Type B pancreatic cell (in vitro differentiated cells): ENCODE measurements at regions not wholly inside any gene's neighbourhood (a gene's known extent, or its start where the extent isn't known, plus 50 kb on each side); places are given as distances from the start of the nearest gene placed in this dataset.

Experiments used
- DNase-seq: peaks from one replicate; pipeline ENCODE4 v3.0.0; 2021; ENCODE audit warnings: mixed read lengths; ENCODE audit not compliant: unreplicated experiment; ENCODE audit errors: extremely low spot score
- H3K27ac Mint-ChIP-seq: 2 replicates; pipeline ENCODE4 v1.8.0; 2021; ENCODE audit warnings: mild to moderate bottlenecking, mixed read lengths
- H3K27me3 Mint-ChIP-seq: 2 replicates; pipeline ENCODE4 v1.8.0; 2021; ENCODE audit warnings: mixed read lengths
- H3K36me3 Mint-ChIP-seq: 2 replicates; pipeline ENCODE4 v1.8.0; 2021; ENCODE audit warnings: mixed read lengths
- H3K4me1 Mint-ChIP-seq: one replicate; pipeline ENCODE4 v1.8.0; 2021; ENCODE audit warnings: mixed read lengths; ENCODE audit not compliant: unreplicated experiment
- H3K4me3 Mint-ChIP-seq: 2 replicates; pipeline ENCODE4 v1.8.0; 2021; ENCODE audit warnings: mild to moderate bottlenecking, mixed read lengths
- H3K9me3 Mint-ChIP-seq: 2 replicates; pipeline ENCODE4 v1.8.0; 2021; ENCODE audit warnings: mixed read lengths
- TF ChIP-seq, protein P1 (sequence below): fragments of 200-600 bp; sonication (generic); conservative IDR thresholded peaks from 2 replicates; pipeline ENCODE4 v1.5.0; 2021; ENCODE audit warnings: antibody characterized with exemption, mild to moderate bottlenecking

DNA sequence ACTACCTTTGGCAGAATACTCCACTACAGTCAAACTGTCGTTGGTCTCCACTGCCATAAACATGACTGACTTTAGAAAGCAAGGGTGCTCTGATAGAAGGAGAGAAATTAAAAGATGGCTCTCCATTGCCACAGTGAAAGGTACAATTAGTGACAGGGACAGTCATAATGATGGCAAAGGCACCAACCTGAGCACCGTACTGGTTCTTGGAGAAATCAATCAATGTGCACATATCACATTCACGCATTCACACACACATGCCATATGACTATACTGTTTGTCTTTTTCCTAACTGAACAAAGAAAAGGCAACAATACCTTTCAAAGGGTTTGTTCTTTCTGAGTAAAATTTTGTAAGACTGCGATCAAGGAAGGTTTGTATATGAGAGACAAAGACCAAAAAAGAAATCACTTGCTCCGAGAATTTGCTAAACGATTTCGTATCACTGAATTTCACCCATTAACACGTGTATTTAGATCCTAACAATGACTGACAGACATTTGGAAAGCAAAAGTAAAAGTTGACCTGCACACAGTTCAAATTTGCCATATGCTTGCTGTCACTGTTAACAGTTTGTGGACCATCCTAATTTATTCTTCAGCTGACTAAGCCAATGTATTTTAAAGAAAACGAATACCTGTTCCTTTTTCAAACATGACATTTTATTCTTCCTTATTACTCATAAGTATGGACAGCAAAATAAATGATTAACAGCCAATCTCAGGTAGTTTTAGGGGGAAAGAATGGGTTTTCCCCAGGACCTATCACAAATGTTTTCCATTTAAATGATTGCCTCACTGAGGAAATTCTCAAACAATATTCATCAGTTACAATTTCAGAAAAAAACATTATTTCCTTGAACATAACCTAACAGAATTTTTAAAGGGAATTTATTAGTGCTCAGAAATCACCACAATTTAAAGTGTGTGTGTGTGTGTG lies 644.4 kb downstream of the ZEB2 start:
- H3K36me3 Mint-ChIP-seq = no peaks in the 10 kb centered on the region
- TF ChIP-seq, protein P1, sequence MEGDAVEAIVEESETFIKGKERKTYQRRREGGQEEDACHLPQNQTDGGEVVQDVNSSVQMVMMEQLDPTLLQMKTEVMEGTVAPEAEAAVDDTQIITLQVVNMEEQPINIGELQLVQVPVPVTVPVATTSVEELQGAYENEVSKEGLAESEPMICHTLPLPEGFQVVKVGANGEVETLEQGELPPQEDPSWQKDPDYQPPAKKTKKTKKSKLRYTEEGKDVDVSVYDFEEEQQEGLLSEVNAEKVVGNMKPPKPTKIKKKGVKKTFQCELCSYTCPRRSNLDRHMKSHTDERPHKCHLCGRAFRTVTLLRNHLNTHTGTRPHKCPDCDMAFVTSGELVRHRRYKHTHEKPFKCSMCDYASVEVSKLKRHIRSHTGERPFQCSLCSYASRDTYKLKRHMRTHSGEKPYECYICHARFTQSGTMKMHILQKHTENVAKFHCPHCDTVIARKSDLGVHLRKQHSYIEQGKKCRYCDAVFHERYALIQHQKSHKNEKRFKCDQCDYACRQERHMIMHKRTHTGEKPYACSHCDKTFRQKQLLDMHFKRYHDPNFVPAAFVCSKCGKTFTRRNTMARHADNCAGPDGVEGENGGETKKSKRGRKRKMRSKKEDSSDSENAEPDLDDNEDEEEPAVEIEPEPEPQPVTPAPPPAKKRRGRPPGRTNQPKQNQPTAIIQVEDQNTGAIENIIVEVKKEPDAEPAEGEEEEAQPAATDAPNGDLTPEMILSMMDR = no peak
- H3K27me3 Mint-ChIP-seq = no peaks in the 10 kb centered on the region
- peaks cover 17% of the 10 kb centered on the region for H3K9me3 Mint-ChIP-seq
- peaks cover 7% of the 10 kb centered on the region for H3K4me1 Mint-ChIP-seq
- H3K4me3 Mint-ChIP-seq = no peak overlapping the region
- H3K27ac Mint-ChIP-seq = no peak overlapping the region
- no peak for DNase-seq

DNA sequence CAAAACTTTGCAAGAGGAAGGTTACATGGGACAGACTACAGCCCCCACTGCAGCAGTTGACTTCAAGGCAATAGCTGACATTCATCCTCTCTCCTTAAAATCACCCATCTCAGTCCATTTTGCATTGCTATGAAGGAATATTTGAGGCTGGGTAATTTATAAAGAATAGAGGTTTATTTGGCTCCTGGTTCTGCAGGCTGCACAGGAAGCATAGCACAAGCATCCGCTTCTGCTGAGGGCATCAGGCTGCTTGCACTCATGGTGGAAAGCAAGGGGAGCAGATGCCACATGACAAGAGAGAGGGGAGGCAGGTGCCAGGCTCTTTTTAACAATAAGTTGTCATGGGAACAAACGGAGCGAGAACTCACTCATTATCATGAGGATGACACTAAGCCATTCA lies 646.0 kb downstream of the ZEB2 start:
- no peaks in the 10 kb centered on the region for H3K36me3 Mint-ChIP-seq
- H3K4me3 Mint-ChIP-seq = no peak overlapping the region
- no peaks in the 10 kb centered on the region for H3K27me3 Mint-ChIP-seq
- DNase-seq = no peak
- peaks cover 7% of the 10 kb centered on the region for H3K4me1 Mint-ChIP-seq
- peaks cover 20% of the 10 kb centered on the region for H3K9me3 Mint-ChIP-seq
- TF ChIP-seq, protein P1 = no peak
- H3K27ac Mint-ChIP-seq = no peak overlapping the region

GRCh38 chr2:143870696-143871095 lies 649.2 kb downstream of the ZEB2 start:
- TF ChIP-seq, protein P1 = no peak
- Mint-ChIP-seq H3K36me3 (no peaks in the 10 kb centered on the region), H3K27me3 (no peaks in the 10 kb centered on the region), H3K27ac (no peak overlapping the region), H3K4me1 (no peaks in the 10 kb centered on the region), H3K9me3 (peaks cover 20% of the 10 kb centered on the region), H3K4me3 (no peak overlapping the region)
- no peak for DNase-seq

- TF ChIP-seq, protein P1 = no peak
- H3K4me1 Mint-ChIP-seq = no peaks in the 10 kb centered on the region
- no peak overlapping the region for H3K27ac Mint-ChIP-seq
Measured at GRCh38 chr2:143856978-143857377, 662.9 kb downstream of the ZEB2 start.

DNA sequence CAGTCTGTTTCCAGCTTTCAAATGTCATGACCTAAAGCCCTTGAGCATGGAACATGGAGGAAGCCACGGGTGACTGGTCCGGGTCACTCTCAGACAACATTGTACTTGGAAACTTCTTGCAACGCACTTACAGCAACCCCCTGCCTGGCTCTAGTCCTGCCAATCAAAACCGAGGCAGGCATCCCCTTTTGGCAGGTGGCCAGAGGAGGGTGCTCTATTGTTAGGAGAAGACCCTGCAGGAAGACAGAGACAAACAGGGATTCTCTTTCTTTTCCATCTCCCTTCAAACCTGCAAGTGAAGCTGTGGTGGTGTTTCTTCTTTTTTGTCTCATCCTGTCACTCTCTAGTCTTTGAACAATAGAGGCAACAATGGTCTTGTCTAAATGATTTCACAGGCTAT lies 667.2 kb downstream of the ZEB2 start:
- Mint-ChIP-seq H3K27me3 (peaks cover 12% of the 10 kb centered on the region), H3K27ac (no peak overlapping the region), H3K9me3 (no peaks in the 10 kb centered on the region), H3K4me1 (no peaks in the 10 kb centered on the region), H3K36me3 (no peaks in the 10 kb centered on the region), H3K4me3 (no peak overlapping the region)
- DNase-seq = no peak
- TF ChIP-seq, protein P1 = no peak

More at GRCh38 chr2:143856978-143857377, 662.9 kb downstream of the ZEB2 start:
- DNase-seq = no peak
- Mint-ChIP-seq H3K4me3 (no peak overlapping the region), H3K9me3 (no peaks in the 10 kb centered on the region), H3K27me3 (peaks cover 9% of the 10 kb centered on the region), H3K36me3 (no peaks in the 10 kb centered on the region)
